T-helper 1 cell treated with Interleukin-12 subunit alpha and Interleukin-12 subunit beta and Interleukin-4 antibody, amounts not matched to agents 30 μg/mL and 1 μg/mL, for 36 hours (primary cell): ENCODE measurements at regions not wholly inside any gene's neighbourhood (a gene's known extent, or its start where the extent isn't known, plus 50 kb on each side); places are given as distances from the start of the nearest gene placed in this dataset.

Experiments used
- H3K27ac Mint-ChIP-seq: one replicate; pipeline ENCODE4 v1.8.0; 2021; ENCODE audit warnings: mild to moderate bottlenecking, mixed read lengths
- H3K27me3 Mint-ChIP-seq: one replicate; pipeline ENCODE4 v1.8.0; 2021; ENCODE audit warnings: low read depth, mixed read lengths
- H3K36me3 Mint-ChIP-seq: one replicate; pipeline ENCODE4 v1.8.0; 2021; ENCODE audit warnings: low read depth, mixed read lengths
- H3K4me1 Mint-ChIP-seq: one replicate; pipeline ENCODE4 v1.8.0; 2021; ENCODE audit warnings: low read depth, mixed read lengths
- H3K4me3 Mint-ChIP-seq: one replicate; pipeline ENCODE4 v1.8.0; 2021; ENCODE audit warnings: mild to moderate bottlenecking, moderate library complexity, mixed read lengths
- H3K9me3 Mint-ChIP-seq: one replicate; pipeline ENCODE4 v1.8.0; 2021; ENCODE audit warnings: mixed read lengths

DNA sequence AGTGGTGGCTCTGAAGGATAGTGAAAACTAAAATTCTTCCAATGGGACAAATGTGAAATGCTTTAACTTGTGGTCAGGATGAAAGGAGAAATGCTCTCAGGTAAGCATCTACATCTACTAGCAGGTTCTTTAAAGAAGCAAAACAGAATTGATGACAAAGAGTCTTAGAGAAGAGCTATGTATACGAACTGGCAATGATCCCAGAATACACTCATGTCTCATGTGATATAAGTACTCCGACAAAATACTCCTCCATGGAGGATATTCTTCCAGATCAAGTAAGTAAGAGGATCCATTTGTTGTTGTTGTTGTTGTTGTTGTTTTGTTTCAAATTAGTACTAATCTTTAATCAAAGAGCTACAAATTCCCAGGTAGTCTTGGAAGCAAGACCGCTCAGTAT, 174.0 kb upstream of the ATP1B1 start:
- Mint-ChIP-seq H3K36me3 (no peaks in the 10 kb centered on the region), H3K27me3 (peaks cover 31% of the 10 kb centered on the region), H3K27ac (no peak overlapping the region), H3K4me1 (peaks cover 3% of the 10 kb centered on the region), H3K9me3 (no peaks in the 10 kb centered on the region), H3K4me3 (no peak overlapping the region)

DNA sequence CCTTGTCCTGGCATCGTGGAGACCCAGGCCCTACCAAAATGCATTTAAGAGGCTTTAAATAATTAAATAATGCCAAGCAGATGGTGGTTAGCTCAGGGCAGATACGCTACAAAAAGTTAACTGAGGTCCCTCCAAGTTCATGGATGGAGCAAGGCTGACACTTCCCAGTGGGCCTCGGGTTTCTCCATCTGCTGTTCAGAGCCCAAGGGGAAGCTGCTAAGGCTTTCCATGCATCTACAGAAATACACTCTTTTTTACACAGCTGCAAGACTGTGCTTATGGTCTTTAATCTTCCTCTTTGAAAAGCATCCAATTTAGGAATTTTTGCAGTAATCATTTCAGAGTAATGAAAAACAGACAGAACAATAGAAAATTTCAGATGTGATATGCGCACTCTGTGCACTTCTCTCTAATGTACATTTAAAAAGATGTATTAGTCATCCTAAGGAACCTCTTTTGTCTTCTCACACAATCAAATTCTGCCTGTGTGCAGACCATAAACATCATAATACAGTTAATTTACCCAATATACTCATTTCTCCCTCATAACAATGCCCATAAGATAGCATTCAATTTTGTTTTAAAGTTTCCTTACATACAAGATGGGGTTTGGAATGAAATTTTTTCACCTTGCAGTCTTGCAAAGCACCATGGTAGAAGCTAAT, 173.2 kb upstream of the ATP1B1 start:
- Mint-ChIP-seq H3K9me3 (no peaks in the 10 kb centered on the region), H3K36me3 (no peaks in the 10 kb centered on the region), H3K27me3 (peaks cover 31% of the 10 kb centered on the region), H3K4me1 (peaks cover 3% of the 10 kb centered on the region), H3K4me3 (no peak overlapping the region), H3K27ac (no peak overlapping the region)

DNA sequence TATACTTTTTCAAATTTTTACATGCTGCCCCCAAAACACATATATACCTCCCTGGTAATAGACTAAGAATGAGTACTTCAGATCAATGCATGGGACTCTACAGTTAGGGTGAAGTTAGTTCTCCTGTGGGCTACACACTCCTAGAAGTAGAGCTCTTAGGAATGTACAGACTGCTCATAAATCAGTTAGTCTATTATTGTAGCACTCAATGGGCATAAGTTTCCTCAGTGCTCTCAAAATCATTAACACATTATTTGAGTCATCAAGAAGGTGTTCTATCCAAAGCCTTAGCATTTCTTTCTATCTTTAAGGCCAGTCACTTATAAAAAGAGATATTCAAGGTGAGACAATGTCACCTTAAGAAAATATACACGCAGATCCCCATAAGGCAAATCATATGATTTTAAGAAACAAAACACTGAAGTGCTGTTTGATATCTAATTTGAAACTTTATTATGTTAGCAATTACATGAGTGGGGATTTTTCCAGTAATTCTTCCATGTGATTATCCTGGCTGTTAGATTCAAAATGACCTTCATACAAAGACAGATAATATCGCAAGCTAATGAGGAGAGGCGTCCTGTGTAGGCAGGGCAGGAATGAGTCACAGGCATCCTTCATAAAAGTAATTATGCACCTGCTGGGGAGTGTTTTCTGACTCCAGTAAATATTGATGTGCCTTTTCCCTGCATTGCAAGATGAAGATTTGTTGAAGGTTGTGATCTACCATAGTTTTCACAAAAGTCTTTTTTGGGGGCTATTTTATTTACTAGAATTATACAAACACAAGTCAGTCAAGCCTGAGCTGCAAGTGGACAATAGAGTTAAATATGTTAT, 167.2 kb upstream of the ATP1B1 start:
- H3K27ac Mint-ChIP-seq: no peak overlapping the region
- H3K27me3 Mint-ChIP-seq: peaks cover 22% of the 10 kb centered on the region
- H3K36me3 Mint-ChIP-seq: no peaks in the 10 kb centered on the region
- peaks cover 3% of the 10 kb centered on the region for H3K4me1 Mint-ChIP-seq
- H3K4me3 Mint-ChIP-seq: no peak overlapping the region
- H3K9me3 Mint-ChIP-seq: peaks cover 5% of the 10 kb centered on the region

DNA sequence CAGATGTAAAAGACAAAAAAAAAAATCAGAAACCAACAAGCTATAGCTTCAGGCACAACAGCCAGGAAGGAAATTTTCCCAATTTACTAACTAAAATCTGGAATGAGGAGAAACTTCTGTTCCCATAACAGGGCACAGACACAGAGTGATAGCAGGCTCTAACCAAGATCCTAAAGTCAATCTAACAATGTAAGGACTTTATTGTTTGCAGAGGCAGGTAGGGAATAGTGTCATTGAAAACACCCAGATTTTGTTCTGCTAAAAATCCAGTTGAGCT, 166.6 kb upstream of the ATP1B1 start:
- no peak overlapping the region for H3K4me3 Mint-ChIP-seq
- no peak overlapping the region for H3K27ac Mint-ChIP-seq
- H3K36me3 Mint-ChIP-seq: no peaks in the 10 kb centered on the region
- peaks cover 20% of the 10 kb centered on the region for H3K27me3 Mint-ChIP-seq
- peaks cover 3% of the 10 kb centered on the region for H3K4me1 Mint-ChIP-seq
- peaks cover 5% of the 10 kb centered on the region for H3K9me3 Mint-ChIP-seq

- H3K36me3 Mint-ChIP-seq: no peaks in the 10 kb centered on the region
Observed at GRCh38 chr1:168941640-168942039, 164.8 kb upstream of the ATP1B1 start.

DNA sequence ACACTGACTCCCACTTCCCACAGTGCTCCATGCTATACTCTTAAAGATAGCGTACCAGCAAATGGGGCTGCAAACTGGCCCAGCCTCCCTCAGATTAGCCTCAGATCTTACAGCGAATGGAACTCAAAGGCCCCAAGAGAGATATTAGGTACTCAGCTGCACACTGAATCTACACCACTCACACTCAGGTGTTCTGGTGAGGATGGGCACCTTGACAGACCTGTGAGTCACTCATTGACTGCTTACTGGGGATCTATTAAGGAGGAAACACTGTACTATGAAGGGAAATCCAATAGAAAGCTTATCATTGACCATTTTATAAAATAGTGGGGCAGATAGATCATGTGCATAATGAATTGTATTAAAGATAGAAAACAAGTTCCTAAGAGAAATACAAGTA, 164.3 kb upstream of the ATP1B1 start:
- Mint-ChIP-seq H3K4me3 (no peak overlapping the region), H3K4me1 (no peaks in the 10 kb centered on the region), H3K36me3 (no peaks in the 10 kb centered on the region), H3K27ac (no peak overlapping the region), H3K27me3 (peaks cover 23% of the 10 kb centered on the region), H3K9me3 (peaks cover 5% of the 10 kb centered on the region)

More at GRCh38 chr1:168941640-168942039, 164.8 kb upstream of the ATP1B1 start:
- Mint-ChIP-seq H3K27me3 (peaks cover 23% of the 10 kb centered on the region), H3K4me1 (peaks cover 2% of the 10 kb centered on the region), H3K9me3 (peaks cover 5% of the 10 kb centered on the region), H3K4me3 (no peak overlapping the region), H3K27ac (no peak overlapping the region)

- H3K4me3 Mint-ChIP-seq: no peak overlapping the region
- no peaks in the 10 kb centered on the region for H3K4me1 Mint-ChIP-seq
- H3K36me3 Mint-ChIP-seq: no peaks in the 10 kb centered on the region
- H3K9me3 Mint-ChIP-seq: peaks cover 3% of the 10 kb centered on the region
- H3K27ac Mint-ChIP-seq: no peak overlapping the region
- H3K27me3 Mint-ChIP-seq: peaks cover 22% of the 10 kb centered on the region
Observed at GRCh38 chr1:168945870-168946269, 160.6 kb upstream of the ATP1B1 start.

DNA sequence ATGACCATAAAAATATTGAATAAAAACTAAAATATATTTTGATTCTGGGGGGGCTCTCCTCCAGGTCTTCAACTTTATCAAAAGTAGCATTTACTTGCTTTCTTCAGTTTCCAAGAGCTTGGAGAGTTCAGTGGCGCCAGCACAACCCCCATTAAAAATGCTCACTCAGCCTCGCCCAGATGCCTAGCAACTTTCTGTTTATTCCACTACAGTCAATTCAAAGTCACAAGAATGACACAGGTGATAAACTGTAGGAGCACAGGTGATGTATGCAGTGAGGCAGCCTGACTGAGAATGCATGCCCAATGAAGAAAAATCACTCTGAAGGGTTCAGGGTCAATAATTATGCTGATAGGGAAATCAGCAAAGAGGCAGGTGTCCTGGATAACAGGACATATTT, 159.4 kb upstream of the ATP1B1 start:
- no peaks in the 10 kb centered on the region for H3K36me3 Mint-ChIP-seq
- H3K4me3 Mint-ChIP-seq: no peak overlapping the region
- H3K27me3 Mint-ChIP-seq: peaks cover 18% of the 10 kb centered on the region

GRCh38 chr1:168949672-168950071, 156.8 kb upstream of the ATP1B1 start:
- Mint-ChIP-seq H3K27ac (no peak overlapping the region), H3K4me1 (no peaks in the 10 kb centered on the region), H3K4me3 (no peak overlapping the region), H3K27me3 (peaks cover 11% of the 10 kb centered on the region), H3K36me3 (no peaks in the 10 kb centered on the region), H3K9me3 (no peaks in the 10 kb centered on the region)

More for the DNA sequence above, 159.4 kb upstream of the ATP1B1 start:
- no peaks in the 10 kb centered on the region for H3K9me3 Mint-ChIP-seq
- no peak overlapping the region for H3K27ac Mint-ChIP-seq
- H3K4me1 Mint-ChIP-seq: no peaks in the 10 kb centered on the region

DNA sequence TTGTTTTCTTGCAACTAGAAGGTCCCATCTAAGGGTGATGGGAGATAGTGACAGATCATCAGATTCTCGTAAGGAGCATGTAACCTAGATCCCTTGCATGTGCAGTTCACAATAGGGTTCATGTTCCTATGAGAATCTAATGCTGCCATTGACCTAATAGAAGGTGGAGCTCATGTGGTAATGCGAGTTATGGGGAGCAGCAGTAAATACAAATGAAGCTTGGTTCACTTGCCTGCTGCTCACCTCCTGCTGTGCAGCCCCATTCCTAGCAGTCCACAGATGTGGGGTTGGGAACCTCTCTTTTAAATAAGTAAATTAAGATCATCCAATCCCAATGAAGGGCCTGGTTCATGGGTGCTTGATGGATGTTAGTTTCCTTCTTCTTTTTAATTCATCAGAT, 148.7 kb upstream of the ATP1B1 start:
- Mint-ChIP-seq H3K27ac (no peak overlapping the region), H3K4me1 (no peaks in the 10 kb centered on the region), H3K36me3 (no peaks in the 10 kb centered on the region), H3K4me3 (no peak overlapping the region), H3K9me3 (peaks cover 8% of the 10 kb centered on the region), H3K27me3 (peaks cover 13% of the 10 kb centered on the region)

DNA sequence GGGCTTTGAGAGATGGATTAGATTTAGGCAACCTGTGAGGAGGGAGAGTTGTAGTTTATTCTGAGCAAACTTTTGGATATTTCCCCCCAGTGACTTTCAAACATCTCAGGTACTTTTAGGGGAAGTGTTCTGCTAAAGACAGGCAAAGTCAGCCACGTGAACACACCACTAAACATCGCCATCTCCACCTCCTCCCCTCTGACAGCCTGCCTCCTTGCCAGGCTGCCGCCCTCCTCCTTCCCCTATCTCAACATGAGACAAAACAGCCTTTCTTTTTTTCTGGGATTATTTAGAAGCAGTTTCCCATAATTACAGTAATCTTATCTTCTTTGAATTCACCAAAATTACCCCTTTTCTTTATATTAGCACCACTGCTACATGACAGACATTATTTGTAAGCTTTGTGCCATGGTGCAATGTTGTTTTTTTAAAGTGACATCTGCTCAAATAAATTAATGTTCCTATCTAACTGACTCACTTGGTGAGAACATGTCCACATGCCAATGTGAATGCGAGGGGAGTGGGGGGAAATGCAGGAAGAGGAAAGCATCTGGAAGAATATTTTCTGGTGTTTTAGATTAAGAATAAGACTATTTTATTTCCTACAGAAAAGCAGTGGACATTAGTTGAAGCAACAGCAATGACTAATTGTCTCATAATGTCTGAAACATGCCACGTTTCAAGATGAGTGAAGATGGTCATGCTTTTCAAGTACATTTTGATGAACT, 147.8 kb upstream of the ATP1B1 start:
- Mint-ChIP-seq H3K4me1 (no peaks in the 10 kb centered on the region), H3K36me3 (no peaks in the 10 kb centered on the region), H3K27ac (no peak overlapping the region), H3K4me3 (no peak overlapping the region), H3K9me3 (peaks cover 8% of the 10 kb centered on the region), H3K27me3 (peaks cover 11% of the 10 kb centered on the region)

GRCh38 chr1:168959382-168959781, 147.1 kb upstream of the ATP1B1 start:
- H3K4me3 Mint-ChIP-seq: no peak overlapping the region
- H3K4me1 Mint-ChIP-seq: peaks cover 2% of the 10 kb centered on the region
- H3K36me3 Mint-ChIP-seq: no peaks in the 10 kb centered on the region
- H3K9me3 Mint-ChIP-seq: peaks cover 8% of the 10 kb centered on the region
- no peak overlapping the region for H3K27ac Mint-ChIP-seq
- H3K27me3 Mint-ChIP-seq: peaks cover 11% of the 10 kb centered on the region

DNA sequence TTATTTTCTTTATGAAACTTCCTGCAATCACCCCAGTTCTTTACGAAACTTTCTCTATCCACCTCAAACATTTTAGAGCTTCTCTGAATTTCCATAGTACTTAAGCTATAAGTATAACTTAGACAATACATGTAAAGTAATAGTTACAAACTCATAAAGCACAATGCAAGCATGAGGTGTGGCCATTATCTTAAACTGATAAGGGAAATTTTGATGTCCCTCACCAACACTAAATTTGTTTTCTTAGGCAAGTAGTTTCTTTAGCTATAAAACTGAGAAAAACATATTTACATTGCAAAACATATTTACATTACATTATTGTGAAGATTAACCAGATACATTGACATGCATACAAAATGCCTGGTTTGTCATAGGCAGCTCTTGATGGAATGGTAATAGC, 146.4 kb upstream of the ATP1B1 start:
- Mint-ChIP-seq H3K27ac (no peak overlapping the region), H3K9me3 (peaks cover 8% of the 10 kb centered on the region), H3K36me3 (no peaks in the 10 kb centered on the region), H3K4me1 (peaks cover 2% of the 10 kb centered on the region), H3K4me3 (no peak overlapping the region), H3K27me3 (peaks cover 11% of the 10 kb centered on the region)

DNA sequence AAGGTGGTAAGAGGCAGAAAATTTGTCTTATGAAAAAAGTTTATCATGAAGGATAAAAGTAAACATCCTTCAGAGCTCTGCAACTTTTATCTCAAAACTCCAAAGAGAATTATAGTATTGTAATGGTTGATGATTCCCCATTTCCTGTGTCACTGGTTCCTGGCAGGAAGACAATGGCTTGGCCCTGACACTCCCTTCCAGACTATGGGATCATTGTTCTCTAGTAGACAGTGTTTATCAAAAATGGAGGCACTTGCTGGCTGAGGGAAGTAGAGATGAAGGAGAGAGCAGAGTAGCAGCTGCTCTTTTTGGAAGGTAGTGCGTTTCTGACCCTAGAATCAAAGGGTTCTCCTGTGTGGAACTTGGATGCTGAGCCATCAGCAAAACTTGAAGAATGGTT, 145.9 kb upstream of the ATP1B1 start:
- Mint-ChIP-seq H3K27ac (no peak overlapping the region), H3K9me3 (peaks cover 8% of the 10 kb centered on the region), H3K4me1 (peaks cover 2% of the 10 kb centered on the region), H3K36me3 (no peaks in the 10 kb centered on the region), H3K4me3 (no peak overlapping the region), H3K27me3 (peaks cover 11% of the 10 kb centered on the region)

GRCh38 chr1:168963601-168964000, 142.9 kb upstream of the ATP1B1 start:
- H3K27ac Mint-ChIP-seq: no peak overlapping the region
- H3K36me3 Mint-ChIP-seq: no peaks in the 10 kb centered on the region
- H3K27me3 Mint-ChIP-seq: no peaks in the 10 kb centered on the region
- peaks cover 2% of the 10 kb centered on the region for H3K4me1 Mint-ChIP-seq
- H3K4me3 Mint-ChIP-seq: no peak overlapping the region
- peaks cover 5% of the 10 kb centered on the region for H3K9me3 Mint-ChIP-seq
